H1 (cell line): ENCODE measurements at regions not wholly inside any gene's neighbourhood (a gene's known extent, or its start where the extent isn't known, plus 50 kb on each side); places are given as distances from the start of the nearest gene placed in this dataset.

Experiments
- CTCF ChIA-PET: fragments of 300-600 bp; sonication (Branson Sonifier 250); formaldehyde crosslinking; loops from one replicate; lab custom pipeline; 2021; ENCODE audit not compliant: partially characterized antibody; lab: Charles Lee
- POLR2A ChIA-PET: fragments of 300-600 bp; sonication (Branson Sonifier 250); formaldehyde crosslinking; loops from one replicate; lab custom pipeline; 2021; ENCODE audit warnings: inconsistent platforms; ENCODE audit not compliant: partially characterized antibody; lab: Charles Lee
- DNase-seq, 2 experiments: peaks; one replicate each; pipeline versions ENCODE4 v3.0.0 to v3.0.0-alpha.2; 2010 to 2022; ENCODE audit warnings: low spot score in 2 of 2, low read depth in 1 of 2, mixed read lengths in 1 of 2
- FAIRE-seq: peaks from 2 replicates; lab custom pipeline; 2011; peaks lifted over from hg19 to GRCh38; lab: Jason Lieb, UNC
- H2AFZ ChIP-seq: 2 replicates; pipeline ENCODE4 v1.8.1; 2012; ENCODE audit warnings: low read length, inconsistent platforms
- H2AK5ac ChIP-seq: 2 replicates; pipeline ENCODE4 v1.6.1; 2013; ENCODE audit warnings: low read depth, low read length
- H2BK120ac ChIP-seq: replicated peaks from 2 replicates; pipeline ENCODE3; 2013; ENCODE audit warnings: low read depth, low read length, inconsistent platforms
- H2BK12ac ChIP-seq: 2 replicates; pipeline ENCODE4 v1.6.1; 2013; ENCODE audit warnings: low read depth, low read length
- H2BK15ac ChIP-seq: 2 replicates; pipeline ENCODE4 v1.6.1; 2013; ENCODE audit warnings: low read length
- H2BK20ac ChIP-seq: 2 replicates; pipeline ENCODE4 v1.6.1; 2013; ENCODE audit warnings: low read length
- H2BK5ac ChIP-seq: 2 replicates; pipeline ENCODE4 v1.6.1; 2013; ENCODE audit warnings: low read depth, low read length
- H3K14ac ChIP-seq: 2 replicates; pipeline ENCODE4 v1.6.1; 2013; ENCODE audit warnings: inconsistent platforms; ENCODE audit not compliant: insufficient read length
- H3K18ac ChIP-seq: 2 replicates; pipeline ENCODE4 v1.6.1; 2013; ENCODE audit warnings: low read length; ENCODE audit errors: extremely low read depth
- H3K23ac ChIP-seq: 2 replicates; pipeline ENCODE4 v1.6.1; 2013; ENCODE audit warnings: inconsistent platforms; ENCODE audit not compliant: insufficient read length
- H3K23me2 ChIP-seq: 2 replicates; pipeline ENCODE4 v1.6.1; 2013; ENCODE audit warnings: low read depth, low read length
- H3K27ac ChIP-seq: 2 replicates; pipeline ENCODE4 v1.6.1; 2011; ENCODE audit warnings: low read depth, low read length, inconsistent platforms
- H3K27me3 ChIP-seq, 4 experiments: replicated peaks in 1 of 4; 1 replicate in 1 of 4; 2 replicates in 3 of 4; pipeline versions ENCODE4 v1.6.1 to v1.8.1; 2011 to 2013; ENCODE audit warnings: low read length in 3 of 4, mild to moderate bottlenecking in 3 of 4, inconsistent platforms in 2 of 4, mixed read lengths in 2 of 4, moderate library complexity in 1 of 4; ENCODE audit not compliant: control insufficient read depth in 3 of 4, insufficient read depth in 3 of 4; ENCODE audit errors: extremely low read depth in 1 of 4
- H3K36me3 ChIP-seq, 4 experiments: 2 replicates each; pipeline versions ENCODE4 v1.6.1 to v1.8.1; 2011 to 2013; ENCODE audit warnings: mild to moderate bottlenecking in 4 of 4, low read length in 3 of 4, moderate library complexity in 2 of 4, control low read depth in 1 of 4, inconsistent platforms in 1 of 4; ENCODE audit not compliant: insufficient read depth in 4 of 4, control insufficient read depth in 2 of 4
- H3K4ac ChIP-seq: replicated peaks from 2 replicates; pipeline ENCODE3; 2013; ENCODE audit warnings: low read length, low read depth, mixed read lengths, inconsistent platforms; ENCODE audit not compliant: insufficient read length
- H3K4me1 ChIP-seq, 4 experiments: replicated peaks in 1 of 4; 1 replicate in 1 of 4; 2 replicates in 3 of 4; pipeline versions ENCODE4 v1.6.1 to v1.8.1; 2011 to 2013; ENCODE audit warnings: low read length in 3 of 4, inconsistent platforms in 2 of 4, mixed read lengths in 1 of 4; ENCODE audit not compliant: insufficient read depth in 4 of 4, control insufficient read depth in 3 of 4
- H3K4me2 ChIP-seq, 2 experiments: 2 replicates each; pipeline versions ENCODE4 v1.6.1 to v1.8.1; 2011 to 2013; ENCODE audit warnings: low read depth in 2 of 2, low read length in 2 of 2, control low read depth in 1 of 2, inconsistent platforms in 1 of 2, mild to moderate bottlenecking in 1 of 2; ENCODE audit not compliant: insufficient read depth in 1 of 2
- H3K4me3 ChIP-seq, 4 experiments: fragments of 200-600, 300-600 bp in 1 of 4; sonication (generic), shearing (Covaris generic), sonication (Bioruptor Twin) in 1 of 4; 2 replicates each; pipeline versions ENCODE4 v1.5.1 to v1.8.1; 2011 to 2016; ENCODE audit warnings: low read length in 4 of 4, low read depth in 3 of 4, control low read depth in 2 of 4, inconsistent platforms in 2 of 4, mild to moderate bottlenecking in 2 of 4, mixed read lengths in 1 of 4, moderate library complexity in 1 of 4; ENCODE audit not compliant: insufficient read depth in 2 of 4; ENCODE audit errors: extremely low read depth in 1 of 4
- H3K56ac ChIP-seq: replicated peaks from 2 replicates; pipeline ENCODE3; 2013; ENCODE audit warnings: low read depth, mild to moderate bottlenecking, mixed read lengths, low read length, inconsistent platforms; ENCODE audit not compliant: insufficient read length
- H3K79me1 ChIP-seq: 2 replicates; pipeline ENCODE4 v1.6.1; 2013; ENCODE audit warnings: low read depth, low read length, control low read depth
- H3K79me2 ChIP-seq, 2 experiments: 2 replicates each; pipeline versions ENCODE4 v1.6.1 to v1.8.1; 2012 to 2013; ENCODE audit warnings: low read length in 2 of 2, mild to moderate bottlenecking in 2 of 2, inconsistent platforms in 1 of 2; ENCODE audit not compliant: insufficient read depth in 2 of 2, control insufficient read depth in 1 of 2
- H3K9ac ChIP-seq, 4 experiments: replicated peaks in 1 of 4; 1 replicate in 1 of 4; 2 replicates in 3 of 4; pipeline versions ENCODE4 v1.6.1 to v1.8.1; 2011 to 2013; ENCODE audit warnings: low read depth in 3 of 4, low read length in 3 of 4, control low read depth in 2 of 4, mild to moderate bottlenecking in 2 of 4, moderate library complexity in 2 of 4, inconsistent platforms in 1 of 4; ENCODE audit errors: extremely low read depth in 1 of 4
- H3K9me3 ChIP-seq, 2 experiments: 2 replicates each; pipeline versions ENCODE4 v1.6.1 to v1.8.1; 2012 to 2013; ENCODE audit warnings: mild to moderate bottlenecking in 2 of 2, moderate library complexity in 2 of 2, control low read depth in 1 of 2, inconsistent platforms in 1 of 2, low read depth in 1 of 2, low read length in 1 of 2, mixed read lengths in 1 of 2; ENCODE audit not compliant: insufficient read depth in 2 of 2
- H4K20me1 ChIP-seq, 2 experiments: replicated peaks in 1 of 2; 2 replicates each; pipeline versions ENCODE3 to v1.8.1; 2011 to 2013; ENCODE audit warnings: inconsistent platforms in 2 of 2, low read length in 2 of 2, mild to moderate bottlenecking in 1 of 2; ENCODE audit not compliant: insufficient read depth in 2 of 2, control insufficient read depth in 1 of 2
- H4K5ac ChIP-seq: 2 replicates; pipeline ENCODE4 v1.6.1; 2013; ENCODE audit warnings: low read length, low read depth, mixed read lengths, inconsistent platforms; ENCODE audit not compliant: insufficient read length
- H4K8ac ChIP-seq: 2 replicates; pipeline ENCODE4 v1.8.0; 2013; ENCODE audit warnings: mild to moderate bottlenecking, moderate library complexity, low read length, inconsistent platforms; ENCODE audit not compliant: insufficient read depth; ENCODE audit errors: extremely low read depth
- H4K91ac ChIP-seq: replicated peaks from 2 replicates; pipeline ENCODE3; 2013; ENCODE audit warnings: low read length, mixed read lengths, inconsistent platforms; ENCODE audit not compliant: insufficient read length
- GTF2F1 ChIP-seq: IDR thresholded peaks from 2 replicates; pipeline ENCODE4 v1.6.1; 2012; ENCODE audit warnings: low read depth, low read length, improper control_type of control experiment, borderline replicate concordance
- KDM4A ChIP-seq: IDR thresholded peaks from one replicate; pipeline ENCODE4 v1.7.1; 2012; ENCODE audit warnings: low read depth, mild to moderate bottlenecking, moderate library complexity, low read length, inconsistent platforms; ENCODE audit not compliant: severe bottlenecking
- SP1 ChIP-seq: IDR thresholded peaks from 2 replicates; pipeline ENCODE4 v1.6.1; 2011; ENCODE audit warnings: low read depth, low read length
- TAF7 ChIP-seq: optimal IDR thresholded peaks from 2 replicates; pipeline ENCODE3; 2011; ENCODE audit warnings: low read depth, mild to moderate bottlenecking, inconsistent platforms, low read length, moderate library complexity, borderline replicate concordance

DNA sequence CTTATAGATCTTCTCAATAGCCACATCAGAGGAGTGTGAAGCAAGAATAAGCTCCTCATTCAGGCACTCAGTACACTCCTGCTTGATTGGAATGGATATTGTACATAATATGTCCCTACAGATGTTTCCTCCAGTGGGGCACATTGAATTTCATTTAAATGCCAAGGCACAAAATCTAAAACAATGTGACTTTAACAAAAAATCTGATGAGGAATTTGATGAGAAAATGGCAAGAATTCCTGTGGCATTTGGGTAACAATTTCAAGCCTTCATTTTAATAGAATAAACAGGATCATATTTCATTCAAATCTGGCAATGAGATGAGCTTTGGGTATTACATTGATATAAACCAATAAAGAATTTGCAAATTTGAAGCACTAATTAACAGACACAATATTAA, 307.7 kb upstream of the PKN2 start:
- Histone ChIP-seq H4K91ac (no peak overlapping the region), H4K5ac (no peak overlapping the region), H3K4me1 (no peaks in the 10 kb centered on the region), H2BK15ac (no peak overlapping the region), H3K4me3 (no peak overlapping the region), H3K9ac (no peak overlapping the region), H2AK5ac (no peak overlapping the region), H3K79me2 (no peaks in the 10 kb centered on the region), H3K18ac (no peak overlapping the region), H2BK120ac (no peak overlapping the region), H3K23me2 (no peaks in the 10 kb centered on the region), H3K27me3 (no peaks in the 10 kb centered on the region), H3K23ac (no peak overlapping the region), H3K4me2 (no peak overlapping the region), H3K4ac (no peak overlapping the region), H3K14ac (no peak overlapping the region), H3K56ac (no peak overlapping the region), H4K20me1 (no peaks in the 10 kb centered on the region), H3K27ac (no peak overlapping the region), H3K36me3 (no peaks in the 10 kb centered on the region), H2BK12ac (no peak overlapping the region), H3K9me3 (no peaks in the 10 kb centered on the region), H3K79me1 (no peaks in the 10 kb centered on the region), H2BK5ac (no peak overlapping the region), H4K8ac (no peak overlapping the region), H2BK20ac (no peak overlapping the region), H2AFZ (no peak overlapping the region)
- CTCF ChIA-PET, result no interaction called here
- POLR2A ChIA-PET, result no interaction called here
- no peak for FAIRE-seq
- no peak for TF ChIP-seq KDM4A
- no peak for TF ChIP-seq SP1
- TF ChIP-seq TAF7, result no peak
- TF ChIP-seq GTF2F1, result no peak
- DNase-seq, result no peak
